GM21367 (cell line): ENCODE measurements at regions not wholly inside any gene's neighbourhood (a gene's known extent, or its start where the extent isn't known, plus 50 kb on each side); places are given as distances from the start of the nearest gene placed in this dataset.

Experiments used
- ATAC-seq: cut with Tn5 transposase; IDR thresholded peaks from one replicate; pipeline ENCODE4 v1.9.1; 2021; ENCODE audit not compliant: unreplicated experiment

DNA sequence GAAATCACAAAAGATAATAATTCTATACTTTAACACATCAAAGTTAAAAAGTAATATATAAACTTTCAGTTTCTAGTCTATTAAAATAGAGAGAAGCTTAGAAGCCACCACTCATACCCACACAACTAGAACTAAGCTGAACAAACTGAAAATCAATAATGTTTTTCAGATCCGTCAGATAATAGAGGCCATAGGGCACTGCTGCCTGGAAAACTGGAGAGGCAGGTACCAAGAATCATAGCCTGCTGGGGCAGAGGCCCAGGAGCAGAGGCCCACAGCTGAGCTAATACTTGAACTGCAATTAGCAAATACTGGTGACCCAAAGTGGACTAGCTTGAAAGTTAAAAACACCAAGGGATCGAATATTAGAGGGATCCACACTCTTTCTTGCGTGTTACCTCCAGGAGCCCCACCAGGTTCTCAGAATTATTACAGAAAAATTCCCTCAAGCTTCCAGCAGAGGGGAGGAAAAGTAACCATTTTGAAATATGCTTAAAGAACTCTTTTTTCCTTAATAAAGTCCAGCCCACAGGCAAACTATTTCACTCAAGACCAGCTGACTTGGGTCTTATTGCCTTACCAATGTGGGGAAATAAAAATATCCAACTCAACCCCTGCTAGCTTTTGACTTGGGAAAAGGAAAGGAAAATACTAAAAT is 774.1 kb upstream of the IGFBP3 start:
- ATAC-seq = no peak

DNA sequence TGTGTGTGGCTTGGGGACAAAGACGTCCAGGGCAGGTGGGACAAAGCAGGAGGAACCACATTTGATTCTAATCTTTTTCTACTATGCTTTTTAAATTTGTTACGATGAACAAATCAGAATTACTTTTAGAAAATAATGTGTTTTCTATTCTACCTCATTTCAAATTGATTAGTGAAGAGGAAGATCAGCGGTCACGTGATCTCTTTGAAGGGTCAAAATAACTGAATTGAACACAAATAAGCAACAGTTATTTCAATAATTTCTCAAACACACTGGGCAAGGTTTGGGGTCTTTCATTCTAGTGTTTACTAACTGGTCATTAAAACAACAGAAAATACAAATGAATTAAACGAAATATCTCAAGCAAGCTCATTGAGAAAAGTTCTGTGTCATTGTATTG is 773.0 kb upstream of the IGFBP3 start:
- no peak for ATAC-seq

DNA sequence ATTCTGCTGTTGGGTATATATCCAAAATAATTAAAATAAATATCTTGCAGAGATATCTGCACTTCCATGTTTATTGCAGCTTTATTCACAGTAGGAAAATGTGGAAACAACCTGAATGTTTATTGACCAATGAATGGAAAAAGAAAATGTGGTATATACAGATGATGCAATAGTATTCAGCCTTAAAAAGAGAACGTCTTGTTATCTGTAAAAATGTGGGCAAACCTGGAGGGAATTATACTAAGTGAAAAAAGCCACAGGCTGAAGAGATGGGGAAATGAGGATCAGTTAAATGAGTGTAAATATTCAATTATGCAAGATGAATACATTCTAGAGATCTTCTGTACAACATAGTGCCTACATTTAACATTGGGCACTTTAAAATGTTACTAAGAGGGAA is 766.1 kb upstream of the IGFBP3 start:
- ATAC-seq = no peak

DNA sequence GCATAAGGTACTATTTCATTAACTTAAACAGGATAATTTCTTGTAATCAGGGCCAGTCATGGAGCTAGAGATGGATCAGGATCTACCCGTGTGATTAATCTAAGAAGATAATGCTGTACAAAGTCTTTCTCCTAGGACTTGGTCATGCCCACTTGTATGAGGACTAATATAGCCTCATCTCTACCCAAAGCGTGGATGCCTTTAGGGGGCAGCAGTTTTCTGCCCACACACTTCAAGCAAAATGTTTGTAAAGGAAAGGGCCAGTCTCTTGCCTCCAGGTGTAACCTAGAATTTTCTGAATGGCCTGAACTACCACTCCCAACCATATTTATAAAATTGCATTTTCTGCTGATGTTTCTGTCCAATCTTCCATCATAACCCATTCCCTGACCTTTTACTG is 764.0 kb upstream of the IGFBP3 start:
- ATAC-seq = no peak

DNA sequence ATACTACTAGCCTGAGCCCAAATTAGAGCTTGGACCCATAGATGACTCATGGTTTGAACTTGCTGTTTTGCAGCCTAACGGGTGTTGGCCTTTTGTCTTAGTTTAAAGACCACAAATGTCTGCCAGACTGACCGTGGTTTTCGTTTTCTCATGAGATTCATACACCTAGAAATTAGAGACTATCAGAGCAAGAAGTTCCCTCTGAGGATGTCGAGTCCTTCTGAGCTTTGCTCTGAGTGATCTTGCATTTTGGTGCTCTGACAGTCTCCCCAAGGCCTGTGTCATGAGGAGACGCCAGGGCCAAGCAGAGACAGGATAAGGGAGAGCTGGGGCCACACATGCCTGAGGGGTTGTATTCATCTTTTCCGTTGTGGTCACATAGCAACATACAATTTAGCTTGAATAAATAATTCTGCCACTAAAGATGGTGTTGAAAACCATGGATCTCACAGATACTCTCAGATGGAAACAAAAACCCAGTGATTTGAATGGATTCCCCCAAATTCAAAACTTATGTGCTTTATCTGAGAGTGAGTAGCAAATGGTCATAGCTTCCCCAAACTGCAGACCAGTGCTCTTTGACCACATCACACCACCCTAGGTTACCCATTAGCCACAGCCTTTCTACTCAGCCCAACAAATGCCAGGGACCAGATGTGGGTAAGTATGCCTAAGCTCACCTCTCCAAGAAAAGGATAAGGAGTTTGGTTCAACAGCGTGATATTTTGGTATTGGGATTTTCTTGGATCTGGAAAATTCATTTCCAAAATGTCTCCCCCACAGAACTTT is 762.0 kb upstream of the IGFBP3 start:
- ATAC-seq = no peak

DNA sequence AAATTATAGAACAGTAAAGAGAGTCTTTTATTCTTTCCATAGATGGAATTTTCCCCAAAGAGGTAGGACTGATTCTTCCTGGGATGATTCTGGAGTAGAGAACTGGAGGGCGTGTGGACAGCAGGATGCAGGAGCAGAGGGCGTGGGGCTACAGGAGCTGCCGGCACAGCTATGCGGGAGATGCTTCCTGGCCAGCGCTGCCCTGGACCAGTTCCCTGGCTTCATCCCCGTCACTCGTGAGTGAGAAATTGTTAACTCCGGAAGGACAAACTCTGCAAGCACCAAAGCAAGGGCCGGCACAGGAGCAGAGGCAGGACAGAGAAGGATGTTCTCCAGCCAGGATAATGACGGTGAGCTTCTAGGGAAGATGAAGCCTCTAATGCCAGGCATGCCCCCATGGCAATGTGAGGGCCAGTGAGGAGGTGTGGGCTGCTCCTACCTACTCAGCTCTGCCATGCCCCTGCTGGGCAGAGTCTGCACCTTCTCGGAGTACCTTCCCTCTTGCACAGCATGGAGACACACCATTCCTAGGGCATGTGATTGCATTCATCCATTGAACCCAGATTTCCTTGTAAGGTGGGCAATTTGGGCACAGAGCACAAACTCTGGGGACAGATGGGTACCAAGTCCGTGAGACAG is 760.9 kb upstream of the IGFBP3 start:
- ATAC-seq = no peak

DNA sequence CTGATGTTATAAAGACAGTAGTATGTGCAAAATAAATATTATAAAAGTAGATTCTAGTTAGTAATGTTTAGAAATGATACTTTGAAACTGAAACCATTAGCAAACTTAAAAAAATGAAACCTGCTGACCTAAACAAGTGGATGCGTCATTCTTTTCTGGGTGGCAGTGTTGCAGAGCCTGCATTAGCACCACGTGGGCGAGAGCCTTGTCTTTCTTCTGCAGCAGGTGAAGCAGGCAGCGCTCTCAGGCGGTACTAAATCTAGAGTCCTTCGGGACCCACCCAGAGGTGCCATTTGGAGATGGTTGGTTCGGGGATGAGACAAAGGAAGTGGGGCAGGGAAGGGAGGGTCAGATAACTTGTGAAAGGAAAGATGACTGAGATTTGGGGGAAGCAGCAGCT is 759.1 kb upstream of the IGFBP3 start:
- ATAC-seq = no peak

DNA sequence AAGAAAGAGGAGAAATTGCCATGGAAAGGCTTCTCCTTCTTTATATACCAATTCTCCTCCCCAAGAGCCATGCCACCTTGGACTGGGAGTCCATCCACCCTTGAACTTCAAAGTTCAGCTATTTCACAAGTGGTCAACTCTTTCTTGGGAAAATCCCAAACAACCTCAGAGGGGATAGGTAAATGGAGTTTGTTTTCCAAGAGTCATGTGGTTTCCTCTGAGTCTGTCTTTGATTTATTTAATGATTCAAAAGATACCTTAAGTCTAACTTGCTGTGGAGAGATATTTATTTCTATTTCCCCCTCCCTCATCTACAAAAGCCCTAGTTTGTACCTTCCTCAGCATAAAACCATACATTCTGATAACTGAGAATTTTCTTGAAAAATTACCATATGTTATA is 758.6 kb upstream of the IGFBP3 start:
- no peak for ATAC-seq

DNA sequence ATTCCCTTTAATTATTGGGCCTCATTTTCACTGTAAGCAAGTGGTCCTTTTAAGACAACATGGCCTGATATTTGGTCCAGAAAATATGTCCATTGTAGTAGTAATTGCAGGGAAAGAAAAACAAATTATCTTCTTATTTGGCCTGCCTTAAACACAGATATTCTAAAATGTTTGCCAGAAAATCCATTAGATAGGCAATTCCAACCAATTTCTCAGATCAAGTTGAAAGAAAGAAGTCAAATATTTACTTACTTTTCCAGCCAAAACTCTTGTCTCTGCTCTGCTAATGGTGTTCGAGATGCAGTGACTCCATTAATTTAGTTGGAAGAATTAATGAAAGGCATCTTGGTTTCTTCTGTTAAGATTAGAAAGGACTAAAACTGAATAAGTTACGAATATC is 757.3 kb upstream of the IGFBP3 start:
- ATAC-seq = no peak

DNA sequence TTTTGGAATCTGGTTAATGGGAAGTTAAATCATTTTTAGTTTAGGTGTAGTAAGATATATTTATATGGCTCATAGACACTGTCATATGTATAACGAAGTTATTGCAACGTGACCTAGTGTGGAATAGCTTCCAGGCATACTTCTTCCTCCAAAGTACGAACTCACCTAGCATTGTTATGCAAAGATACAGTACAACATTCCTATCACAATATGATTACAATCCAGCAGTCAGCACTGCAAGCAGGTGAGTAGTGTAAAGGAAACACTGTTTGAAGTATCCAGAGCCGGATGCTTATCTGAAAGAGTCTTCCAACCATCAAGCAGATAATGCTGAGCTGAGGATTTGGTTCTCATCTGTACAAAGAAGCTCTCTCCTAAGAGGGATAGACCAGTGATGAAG is 754.4 kb upstream of the IGFBP3 start:
- ATAC-seq = no peak

DNA sequence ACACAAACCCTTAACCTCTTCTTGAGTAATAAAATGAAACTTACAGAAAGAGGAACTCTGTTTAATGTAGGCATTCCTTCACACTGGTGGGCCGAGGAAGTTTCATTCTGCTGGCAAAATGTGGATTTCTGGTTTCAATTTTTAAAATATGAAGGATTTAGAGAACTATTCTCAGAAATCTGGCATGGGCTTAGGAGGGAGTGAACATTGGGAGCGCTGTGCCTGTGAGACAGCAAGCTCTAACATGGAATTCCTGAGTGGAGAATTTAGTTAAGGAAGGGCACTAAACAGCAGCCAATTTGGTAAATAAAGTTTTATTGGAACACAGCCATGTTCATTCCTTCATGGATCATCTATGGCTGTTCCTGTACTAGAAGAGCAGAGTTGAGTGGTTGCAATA is 751.8 kb upstream of the IGFBP3 start:
- ATAC-seq = no peak

DNA sequence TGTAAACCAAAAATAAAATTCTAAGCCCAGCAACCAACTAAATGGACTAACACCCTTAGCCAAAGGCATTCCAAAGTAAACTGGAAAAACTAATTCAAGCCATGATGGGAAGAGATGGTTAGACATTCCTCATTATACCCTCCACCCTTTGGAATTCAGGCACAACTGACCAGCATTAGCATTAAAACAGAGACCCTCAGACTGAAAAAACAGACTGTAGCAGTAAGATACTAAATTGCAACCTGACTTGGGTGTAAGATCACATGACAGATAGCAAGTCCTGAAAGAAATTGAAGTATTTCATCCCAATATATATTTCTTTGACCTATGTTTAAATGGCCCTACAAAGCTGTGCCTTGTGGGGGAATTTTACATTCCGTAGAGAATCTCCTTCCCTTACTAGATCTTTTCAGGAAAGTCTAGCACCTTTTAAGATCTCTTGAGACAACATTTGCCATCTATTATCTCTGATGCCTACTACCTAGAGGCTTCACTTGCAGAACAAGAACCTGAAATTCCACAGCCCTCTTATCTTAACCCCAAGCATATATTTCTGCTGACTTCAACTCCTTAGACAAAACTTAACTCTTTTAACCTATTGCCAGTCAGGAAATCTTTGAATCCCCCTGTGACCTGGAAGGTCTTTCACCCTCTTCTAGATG is 750.2 kb upstream of the IGFBP3 start:
- no peak for ATAC-seq

DNA sequence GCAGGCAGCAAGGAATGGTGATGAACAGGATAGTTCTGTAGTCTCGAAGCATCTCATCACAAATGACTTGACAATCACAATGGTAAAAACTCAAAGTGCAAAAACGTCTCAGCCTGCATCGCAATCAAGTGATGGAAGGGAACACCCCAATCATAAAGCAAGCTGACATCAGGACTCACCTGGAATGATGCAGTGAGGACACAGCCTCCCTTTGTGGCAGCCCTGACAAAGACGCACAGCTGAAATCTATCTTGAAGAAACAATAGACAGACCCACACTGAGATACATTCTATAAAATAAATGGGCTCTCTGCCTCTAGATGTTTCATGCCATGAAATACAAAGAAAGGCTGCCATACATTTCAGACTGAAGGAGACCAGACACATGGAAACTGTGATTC is 748.0 kb upstream of the IGFBP3 start:
- ATAC-seq = no peak

DNA sequence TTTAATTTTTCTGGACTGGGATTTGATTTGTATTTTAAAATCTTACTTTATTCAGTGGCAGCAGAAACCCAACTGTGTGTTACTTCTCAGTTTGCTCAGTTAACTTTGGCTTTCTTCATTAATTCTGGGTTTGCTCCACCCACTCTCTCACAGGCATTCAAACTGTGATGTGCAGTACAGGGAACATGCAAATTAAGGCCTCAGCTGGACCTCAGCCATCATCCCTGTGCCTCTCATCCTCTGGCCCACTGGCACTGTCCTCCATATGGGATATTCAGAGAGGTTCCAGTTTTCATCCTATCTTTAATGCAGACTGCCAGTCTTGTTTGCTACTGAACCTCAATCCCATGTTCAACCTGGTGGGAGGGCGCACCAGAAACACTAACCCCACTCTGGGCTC is 743.4 kb upstream of the IGFBP3 start:
- no peak for ATAC-seq

DNA sequence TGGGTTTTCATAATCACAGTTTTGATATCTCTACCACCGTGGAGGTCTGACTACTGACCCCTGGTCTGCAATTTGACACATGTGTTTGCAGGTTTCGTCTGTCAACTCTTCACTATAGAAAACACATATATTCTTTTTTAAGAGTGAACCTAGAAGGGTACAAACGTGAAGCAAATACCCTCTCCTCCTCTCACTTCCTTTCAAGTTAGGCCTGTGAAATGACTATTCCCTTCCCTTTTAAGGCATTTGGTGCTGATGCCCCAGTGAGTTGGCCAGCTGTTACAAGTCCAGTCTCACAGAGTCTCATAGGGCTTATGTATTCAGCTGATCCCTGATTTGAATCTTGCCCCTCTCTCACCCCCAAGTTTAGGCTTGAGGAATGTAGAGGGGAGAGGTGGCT is 742.0 kb upstream of the IGFBP3 start:
- ATAC-seq = no peak

DNA sequence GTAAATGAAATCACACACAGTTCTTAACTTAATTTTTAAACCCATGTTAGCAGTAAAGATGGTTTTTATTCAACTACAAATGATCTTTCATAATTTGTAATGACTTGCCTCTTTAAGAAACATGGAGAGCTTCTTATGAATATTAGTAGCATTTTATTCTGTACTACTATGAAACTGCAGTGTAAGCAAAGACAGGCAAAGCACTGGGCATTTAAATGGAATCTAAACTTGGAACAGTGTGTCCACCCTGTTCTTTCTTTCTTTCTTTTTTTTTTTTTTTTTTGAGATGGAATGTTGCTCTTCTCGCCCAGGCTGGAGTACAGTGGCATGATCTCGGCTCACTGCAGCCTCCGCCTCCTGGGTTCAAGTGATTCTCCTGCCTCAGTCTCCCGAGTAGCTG is 740.4 kb upstream of the IGFBP3 start:
- ATAC-seq = no peak

DNA sequence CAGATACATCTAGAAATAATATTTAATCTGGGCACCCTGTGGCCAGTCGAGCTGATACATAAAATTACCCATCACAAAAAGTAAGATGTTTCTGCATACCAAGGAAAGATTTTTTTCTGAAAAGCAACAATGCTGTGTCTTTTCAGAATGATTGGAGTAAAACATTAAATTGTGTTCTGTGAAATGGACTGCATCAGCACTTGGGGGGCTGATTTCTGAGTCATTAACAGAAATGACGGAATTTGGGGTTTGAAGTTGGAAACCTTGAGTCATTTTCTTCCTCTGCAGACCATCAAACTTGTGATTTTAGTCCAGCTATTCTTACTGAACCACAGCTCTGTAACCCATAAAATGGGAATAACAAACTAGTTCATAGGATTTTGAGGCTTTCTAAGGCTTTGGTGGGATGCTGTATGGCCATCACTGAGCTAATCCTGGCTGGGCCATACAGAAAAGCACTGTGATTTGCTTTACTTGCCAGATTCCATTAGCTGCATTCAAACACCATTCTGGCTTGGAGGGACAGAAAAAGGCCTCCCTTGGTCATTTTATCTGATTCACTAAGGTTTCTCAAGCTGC is 739.4 kb upstream of the IGFBP3 start:
- no peak for ATAC-seq

DNA sequence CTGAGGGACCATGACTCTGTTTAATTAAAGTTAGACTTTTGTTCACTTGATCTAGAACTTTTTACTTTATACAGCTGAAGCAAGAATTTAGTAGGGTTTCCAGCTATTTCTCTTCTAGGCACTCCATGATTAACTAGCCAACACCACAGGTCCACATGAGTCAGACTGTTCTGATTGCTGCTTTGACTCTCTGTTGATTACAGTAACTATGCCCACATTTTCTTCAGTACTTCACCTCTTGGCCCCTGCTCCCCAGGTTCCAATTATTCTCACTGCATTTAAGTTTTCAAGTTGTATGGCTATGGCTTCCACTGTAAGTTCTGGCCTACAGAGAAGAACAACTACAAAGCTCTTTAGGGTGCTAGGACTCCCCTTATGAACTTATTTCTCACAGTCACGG is 737.2 kb upstream of the IGFBP3 start:
- no peak for ATAC-seq

DNA sequence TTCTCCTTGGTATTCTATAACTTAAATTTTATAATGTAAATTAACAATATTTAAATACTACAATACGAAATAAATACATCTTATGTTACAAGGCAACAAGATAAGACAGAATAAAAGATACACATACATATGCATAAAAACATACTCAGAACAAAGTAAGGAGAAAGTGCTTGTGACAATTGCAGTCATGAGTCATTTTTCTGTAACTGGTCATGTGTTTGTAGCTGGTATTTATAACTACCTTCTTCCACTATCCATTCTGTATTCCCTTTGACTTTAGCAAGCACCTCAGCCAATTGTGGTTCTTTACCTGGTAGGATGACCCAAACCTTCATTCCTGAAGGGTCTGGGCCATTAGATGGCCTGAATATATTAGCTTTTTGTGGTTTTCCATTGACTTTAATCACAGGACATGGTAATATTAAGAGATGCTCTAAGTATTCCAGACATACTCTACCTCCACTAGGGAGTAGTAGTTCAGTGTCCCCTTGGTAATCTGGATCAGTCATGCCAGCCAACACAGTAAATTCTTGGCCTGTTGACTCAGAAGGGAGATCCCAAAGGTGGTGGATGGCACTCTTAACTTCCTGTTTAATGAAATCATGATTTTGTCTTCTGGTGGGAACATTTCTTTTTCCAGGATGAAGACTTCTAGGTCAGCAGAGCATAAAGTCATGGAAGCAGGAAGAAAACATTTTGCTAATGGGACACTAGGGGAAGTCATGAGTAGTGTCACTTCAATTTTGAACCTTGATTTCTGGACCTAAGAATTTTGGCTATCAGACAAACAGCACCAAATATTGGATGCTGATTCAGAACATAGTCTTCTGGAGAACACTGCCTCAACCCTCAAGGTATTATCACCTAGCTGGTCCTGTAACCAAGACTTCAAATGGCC is 733.7 kb upstream of the IGFBP3 start:
- no peak for ATAC-seq

DNA sequence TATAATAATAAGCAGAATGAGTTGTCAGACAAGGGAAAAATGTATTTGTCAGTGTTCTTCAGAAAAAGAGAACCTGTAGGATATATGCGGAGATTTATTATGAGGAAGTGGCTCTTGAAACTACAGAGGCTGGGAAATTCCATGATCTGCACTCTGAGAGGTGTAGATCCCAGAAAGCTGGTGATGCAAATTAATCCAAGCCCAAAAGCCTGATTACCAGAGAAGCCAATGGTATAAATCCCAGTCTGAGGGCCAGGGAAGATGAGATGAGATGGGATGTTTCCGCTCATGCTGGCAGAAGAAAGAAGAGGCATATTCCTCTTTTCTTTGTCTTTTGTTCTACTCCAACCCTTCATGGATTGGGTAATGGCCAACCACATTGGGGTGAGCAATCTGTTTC is 732.8 kb upstream of the IGFBP3 start:
- ATAC-seq = no peak

DNA sequence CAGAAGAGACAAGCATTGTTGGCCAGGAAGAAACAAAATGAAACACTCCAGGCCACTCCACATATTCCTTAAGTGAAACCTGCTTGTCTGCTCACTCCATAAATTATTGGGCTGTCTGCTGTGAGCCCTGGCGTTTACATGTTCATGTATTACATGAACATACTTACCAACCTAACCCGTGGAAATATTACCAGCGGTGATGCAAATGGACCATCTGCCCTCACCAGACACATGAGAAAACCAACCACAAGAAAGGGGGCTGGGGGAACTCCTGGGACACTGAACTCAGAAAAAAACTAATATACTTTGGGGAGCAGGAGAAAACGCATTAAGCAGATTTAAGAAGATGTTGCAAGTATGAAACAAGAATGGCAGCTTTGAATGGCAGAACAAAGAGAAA is 731.2 kb upstream of the IGFBP3 start:
- no peak for ATAC-seq
